ENCODE measurements at regions not wholly inside any gene's neighbourhood (a gene's known extent, or its start where the extent isn't known, plus 50 kb on each side); places are given as distances from the start of the nearest gene placed in this dataset.
A peak's percentile ranks its signal among the peaks of the same experiment; 100 is the strongest.

DNA sequence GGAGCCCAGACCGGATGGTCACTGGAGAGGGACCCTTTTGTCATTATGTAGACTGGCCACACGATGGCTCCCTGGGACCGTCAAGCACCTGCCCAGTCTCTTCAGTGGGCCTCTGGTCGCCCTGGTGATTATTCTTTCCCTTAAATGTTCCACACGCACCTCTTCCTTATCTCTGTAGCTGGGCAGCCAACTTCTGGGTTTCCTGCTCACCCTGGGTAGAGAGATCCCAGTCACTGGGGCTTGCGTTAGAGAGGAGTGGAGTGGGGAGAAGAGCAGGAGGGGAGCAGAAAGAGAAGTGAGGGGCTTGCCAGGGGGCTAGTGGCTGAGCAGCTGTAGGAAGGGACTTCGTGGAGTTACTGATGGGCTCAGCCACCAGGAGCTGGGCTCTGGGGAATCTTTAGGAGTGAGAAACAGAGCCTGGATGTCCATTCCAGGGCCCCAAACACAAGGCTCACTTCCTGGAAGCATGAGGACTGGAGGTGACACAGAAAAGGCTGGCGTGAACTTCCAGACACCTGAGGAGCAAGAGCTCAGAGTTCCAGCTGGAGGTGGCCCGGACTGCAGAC, 150.1 kb downstream of the DHX35 start:
- no peaks in the 10 kb centered on the region for H3K9me3 ChIP-seq (ENCODE audit: insufficient read depth in 2 of 2, low read depth in 1 of 2, low read length in 1 of 2)
- H2BK120ac ChIP-seq (replicated peaks; ENCODE audit: low read depth, low read length) = no peak overlapping the region
- no peak overlapping the region for H2BK5ac ChIP-seq (ENCODE audit: low read depth, low read length)
- H3K14ac ChIP-seq (ENCODE audit: insufficient read length) = no peak overlapping the region
- H2AK5ac ChIP-seq (ENCODE audit: low read depth, low read length) = no peak overlapping the region
- no peaks in the 10 kb centered on the region for H3K36me3 ChIP-seq (ENCODE audit: control insufficient read depth in 2 of 4, insufficient read depth in 4 of 4, low read length in 3 of 4)
- peak overlapping the region; percentile 55; the same call in 1 of the 2 replicates for H2BK12ac ChIP-seq (ENCODE audit: low read depth, low read length)
- peak overlapping the region; percentile 6 for H3K4ac ChIP-seq (replicated peaks; ENCODE audit: insufficient read length, low read depth, low read length)
- WGBS, 2 experiments (ENCODE audit: extremely low coverage in 1 of 2, insufficient coverage in 1 of 2, insufficient read length in 1 of 2, insufficient replicate concordance in 2 of 2, low coverage in 1 of 2, low lambda C conversion rate in 2 of 2, missing lambda C conversion rate in 1 of 2) = 39% methylated on average over 9 of the region's 9 CpGs; no CpG with 5 or more reads in 1 of the 2 experiments
- TF ChIP-seq TBP (IDR thresholded peaks at IDR 0.05; ENCODE audit: low read depth, low read length) (no peak), MAFK (IDR thresholded peaks at IDR 0.05; ENCODE audit: low read depth, low read length) (no peak), SIN3A (conservative IDR thresholded peaks at IDR 0.05 in 1 of 2, IDR thresholded peaks at IDR 0.05 in 1 of 2; ENCODE audit: low read depth in 1 of 2, low read length in 2 of 2) (no peak), RAD21 (IDR thresholded peaks at IDR 0.05 in 1 of 2, conservative IDR thresholded peaks at IDR 0.05 in 1 of 2; ENCODE audit: low read depth in 2 of 2, low read length in 2 of 2) (peak; percentile 96 to 97)
- TF ChIP-seq, protein P1, sequence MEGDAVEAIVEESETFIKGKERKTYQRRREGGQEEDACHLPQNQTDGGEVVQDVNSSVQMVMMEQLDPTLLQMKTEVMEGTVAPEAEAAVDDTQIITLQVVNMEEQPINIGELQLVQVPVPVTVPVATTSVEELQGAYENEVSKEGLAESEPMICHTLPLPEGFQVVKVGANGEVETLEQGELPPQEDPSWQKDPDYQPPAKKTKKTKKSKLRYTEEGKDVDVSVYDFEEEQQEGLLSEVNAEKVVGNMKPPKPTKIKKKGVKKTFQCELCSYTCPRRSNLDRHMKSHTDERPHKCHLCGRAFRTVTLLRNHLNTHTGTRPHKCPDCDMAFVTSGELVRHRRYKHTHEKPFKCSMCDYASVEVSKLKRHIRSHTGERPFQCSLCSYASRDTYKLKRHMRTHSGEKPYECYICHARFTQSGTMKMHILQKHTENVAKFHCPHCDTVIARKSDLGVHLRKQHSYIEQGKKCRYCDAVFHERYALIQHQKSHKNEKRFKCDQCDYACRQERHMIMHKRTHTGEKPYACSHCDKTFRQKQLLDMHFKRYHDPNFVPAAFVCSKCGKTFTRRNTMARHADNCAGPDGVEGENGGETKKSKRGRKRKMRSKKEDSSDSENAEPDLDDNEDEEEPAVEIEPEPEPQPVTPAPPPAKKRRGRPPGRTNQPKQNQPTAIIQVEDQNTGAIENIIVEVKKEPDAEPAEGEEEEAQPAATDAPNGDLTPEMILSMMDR (IDR thresholded peaks at IDR 0.05; ENCODE audit: control extremely low read depth in 1 of 3, insufficient read depth in 1 of 3, low read depth in 1 of 3, low read length in 3 of 3) = peak; percentile 76 to 86 (median 80)
- peak overlapping the region; percentile 49; the same call in 1 of the 2 replicates for H2BK15ac ChIP-seq (ENCODE audit: low read length)
- H4K91ac ChIP-seq (replicated peaks; ENCODE audit: insufficient read length, low read length) = peak overlapping the region; percentile 7
- H3K4me3 ChIP-seq (ENCODE audit: extremely low read depth in 1 of 4, insufficient read depth in 2 of 4, low read depth in 3 of 4, low read length in 4 of 4) = no peak overlapping the region
- CTCF ChIA-PET (ENCODE audit: partially characterized antibody) = interaction anchor here (0.7 to 6.7 kb wide), 41 partner anchors 9 to 1834 kb away, joined by 3 to 100 read pairs (median 4); no protein-coding TSS in a partner anchor
- no peak overlapping the region for H3K9ac ChIP-seq (replicated peaks in 1 of 4; ENCODE audit: extremely low read depth in 1 of 4, low read depth in 3 of 4, low read length in 3 of 4)
- peaks cover 2% of the 10 kb centered on the region; the same call in 1 of the 2 replicates for H3K23me2 ChIP-seq (ENCODE audit: low read depth, low read length)
- no peak overlapping the region for H3K23ac ChIP-seq (ENCODE audit: insufficient read length)
- H3K27me3 ChIP-seq (replicated peaks in 1 of 4; ENCODE audit: control insufficient read depth in 3 of 4, extremely low read depth in 1 of 4, insufficient read depth in 3 of 4, low read length in 3 of 4) = no peaks in the 10 kb centered on the region
- POLR2A ChIA-PET (ENCODE audit: partially characterized antibody) = interaction anchor here (0.8 to 0.9 kb wide), 2 partner anchors 8 to 62 kb away, joined by 3 read pairs; no protein-coding TSS in a partner anchor
- no peak overlapping the region for H3K56ac ChIP-seq (replicated peaks; ENCODE audit: insufficient read length, low read depth, low read length)
- no peak overlapping the region for H2BK20ac ChIP-seq (ENCODE audit: low read length)
- H3K4me1 ChIP-seq (replicated peaks in 1 of 4; ENCODE audit: control insufficient read depth in 3 of 4, insufficient read depth in 4 of 4, low read length in 3 of 4) = peaks cover 1 to 14% (median 5%) of the 10 kb centered on the region in 4 experiments; a peak in 6 of 7 replicates
- peak; percentile 54 to 73 for DNase-seq (ENCODE audit: low read depth in 1 of 2, low spot score in 2 of 2)
- no peaks in the 10 kb centered on the region for H4K20me1 ChIP-seq (replicated peaks in 1 of 2; ENCODE audit: control insufficient read depth in 1 of 2, insufficient read depth in 2 of 2, low read length in 2 of 2)
- H4K8ac ChIP-seq (ENCODE audit: extremely low read depth, insufficient read depth, low read length) = no peak overlapping the region
- H4K5ac ChIP-seq (ENCODE audit: insufficient read length, low read depth, low read length) = no peak overlapping the region
- no peak overlapping the region for H3K18ac ChIP-seq (ENCODE audit: extremely low read depth, low read length)
- H3K27ac ChIP-seq (ENCODE audit: low read depth, low read length) = no peak overlapping the region
- H3K79me1 ChIP-seq (ENCODE audit: low read depth, low read length) = no peaks in the 10 kb centered on the region
- H2AFZ ChIP-seq (ENCODE audit: low read length) = peak overlapping the region; percentile 43
- FAIRE-seq = no peak
- no peaks in the 10 kb centered on the region for H3K79me2 ChIP-seq (ENCODE audit: control insufficient read depth in 1 of 2, insufficient read depth in 2 of 2, low read length in 2 of 2)
- no peak overlapping the region for H3K4me2 ChIP-seq (ENCODE audit: insufficient read depth in 1 of 2, low read depth in 2 of 2, low read length in 2 of 2)
